ENCODE measurements at regions not wholly inside any gene's neighbourhood (a gene's known extent, or its start where the extent isn't known, plus 50 kb on each side); places are given as distances from the start of the nearest gene placed in this dataset.

GRCh38 chr2:220134756-220135534, 507.5 kb downstream of the SLC4A3 start:
- no peak for DNase-seq

GRCh38 chr2:220143336-220143735, 515.9 kb downstream of the SLC4A3 start:
- no peak for DNase-seq

GRCh38 chr2:220144411-220144810, 517.0 kb downstream of the SLC4A3 start:
- DNase-seq = no peak

- DNase-seq = no peak
Observed at GRCh38 chr2:220147161-220148038, 520.0 kb downstream of the SLC4A3 start.

- DNase-seq = no peak
Observed at GRCh38 chr2:220148471-220149248, 521.2 kb downstream of the SLC4A3 start.

GRCh38 chr2:220151341-220151740, 523.9 kb downstream of the SLC4A3 start:
- DNase-seq = no peak

GRCh38 chr2:220152281-220152935, 525.0 kb downstream of the SLC4A3 start:
- DNase-seq = no peak

GRCh38 chr2:220153118-220153517, 525.7 kb downstream of the SLC4A3 start:
- no peak for DNase-seq

GRCh38 chr2:220154304-220154703, 526.9 kb downstream of the SLC4A3 start:
- DNase-seq = no peak

- DNase-seq = no peak
Observed at GRCh38 chr2:220157312-220157711, 529.9 kb downstream of the SLC4A3 start.

GRCh38 chr2:220159738-220160137, 532.3 kb downstream of the SLC4A3 start:
- no peak for DNase-seq

- DNase-seq = no peak
Observed at GRCh38 chr2:220162320-220162719, 534.9 kb downstream of the SLC4A3 start.

GRCh38 chr2:220163486-220163885, 536.1 kb downstream of the SLC4A3 start:
- DNase-seq = no peak

- no peak for DNase-seq
Observed at GRCh38 chr2:220165401-220165800, 538.0 kb downstream of the SLC4A3 start.

- DNase-seq = no peak
Observed at GRCh38 chr2:220166616-220167015, 539.2 kb downstream of the SLC4A3 start.

- DNase-seq = no peak
Observed at GRCh38 chr2:220167956-220168355, 540.5 kb downstream of the SLC4A3 start.

- no peak for DNase-seq
Observed at GRCh38 chr2:220168891-220169546, 541.6 kb downstream of the SLC4A3 start.

GRCh38 chr2:220174826-220175225, 547.4 kb downstream of the SLC4A3 start:
- no peak for DNase-seq

- DNase-seq = no peak
Observed at GRCh38 chr2:220175967-220176366, 548.5 kb downstream of the SLC4A3 start.

- DNase-seq = no peak
Observed at GRCh38 chr2:220178991-220179695, 551.7 kb downstream of the SLC4A3 start.

GRCh38 chr2:220181165-220181564, 553.7 kb downstream of the SLC4A3 start:
- no peak for DNase-seq

Data from hippocampal formation (tissue), 2 donors.